ENCODE measurements at regions not wholly inside any gene's neighbourhood (a gene's known extent, or its start where the extent isn't known, plus 50 kb on each side); places are given as distances from the start of the nearest gene placed in this dataset.

GRCh38 chr2:146079216-146079615 is 1559.3 kb upstream of the ZEB2 start:
- no peak overlapping the region for H3K27ac ChIP-seq (ENCODE audit: low read length)
- WGBS (ENCODE audit: insufficient coverage) = no CpG with 5 or more reads among the region's 1 CpG
- H3K27me3 ChIP-seq (ENCODE audit: control insufficient read depth, insufficient read depth, low read length) = no peaks in the 10 kb centered on the region
- no peaks in the 10 kb centered on the region for H3K36me3 ChIP-seq (ENCODE audit: control insufficient read depth, insufficient read depth, low read length)
- no peak for DNase-seq
- H3K4me3 ChIP-seq (ENCODE audit: low read length) = no peak overlapping the region
- H3K9me3 ChIP-seq (replicated peaks; ENCODE audit: control insufficient read depth, low read depth, low read length) = no peaks in the 10 kb centered on the region
- no peaks in the 10 kb centered on the region for H3K4me1 ChIP-seq (ENCODE audit: control insufficient read depth, insufficient read depth, low read length)

- no peaks in the 10 kb centered on the region for H3K27me3 ChIP-seq (ENCODE audit: control insufficient read depth, insufficient read depth, low read length)
- H3K27ac ChIP-seq (ENCODE audit: low read length) = no peak overlapping the region
- no peaks in the 10 kb centered on the region for H3K36me3 ChIP-seq (ENCODE audit: control insufficient read depth, insufficient read depth, low read length)
- no peaks in the 10 kb centered on the region for H3K9me3 ChIP-seq (replicated peaks; ENCODE audit: control insufficient read depth, low read depth, low read length)
- H3K4me1 ChIP-seq (ENCODE audit: control insufficient read depth, insufficient read depth, low read length) = no peaks in the 10 kb centered on the region
- no peak overlapping the region for H3K4me3 ChIP-seq (ENCODE audit: low read length)
- no CpG with 5 or more reads among the region's 1 CpG for WGBS (ENCODE audit: insufficient coverage)
- DNase-seq = no peak
Measured at GRCh38 chr2:146077156-146077555, 1557.2 kb upstream of the ZEB2 start.

- DNase-seq = no peak
- Histone ChIP-seq H3K4me3 (ENCODE audit: low read length) (no peak overlapping the region), H3K4me1 (ENCODE audit: control insufficient read depth, insufficient read depth, low read length) (no peaks in the 10 kb centered on the region), H3K36me3 (ENCODE audit: control insufficient read depth, insufficient read depth, low read length) (no peaks in the 10 kb centered on the region), H3K27me3 (ENCODE audit: control insufficient read depth, insufficient read depth, low read length) (no peaks in the 10 kb centered on the region), H3K9me3 (replicated peaks; ENCODE audit: control insufficient read depth, low read depth, low read length) (no peaks in the 10 kb centered on the region), H3K27ac (ENCODE audit: low read length) (no peak overlapping the region)
Measured at GRCh38 chr2:146068051-146068450, 1548.1 kb upstream of the ZEB2 start.

- Histone ChIP-seq H3K9me3 (replicated peaks; ENCODE audit: control insufficient read depth, low read depth, low read length) (no peaks in the 10 kb centered on the region), H3K4me1 (ENCODE audit: control insufficient read depth, insufficient read depth, low read length) (no peaks in the 10 kb centered on the region), H3K27me3 (ENCODE audit: control insufficient read depth, insufficient read depth, low read length) (no peaks in the 10 kb centered on the region), H3K36me3 (ENCODE audit: control insufficient read depth, insufficient read depth, low read length) (no peaks in the 10 kb centered on the region), H3K27ac (ENCODE audit: low read length) (no peak overlapping the region), H3K4me3 (ENCODE audit: low read length) (no peak overlapping the region)
- DNase-seq = no peak
- whole genome bisulfite sequencing (ENCODE audit: insufficient coverage) = no CpG with 5 or more reads among the region's 1 CpG
Measured at GRCh38 chr2:146048141-146048540, 1528.2 kb upstream of the ZEB2 start.

GRCh38 chr2:146041274-146041910 is 1521.5 kb upstream of the ZEB2 start:
- Histone ChIP-seq H3K4me3 (ENCODE audit: low read length) (no peak overlapping the region), H3K27me3 (ENCODE audit: control insufficient read depth, insufficient read depth, low read length) (no peaks in the 10 kb centered on the region), H3K27ac (ENCODE audit: low read length) (no peak overlapping the region), H3K9me3 (replicated peaks; ENCODE audit: control insufficient read depth, low read depth, low read length) (no peaks in the 10 kb centered on the region), H3K36me3 (ENCODE audit: control insufficient read depth, insufficient read depth, low read length) (no peaks in the 10 kb centered on the region), H3K4me1 (ENCODE audit: control insufficient read depth, insufficient read depth, low read length) (no peaks in the 10 kb centered on the region)
- WGBS (ENCODE audit: insufficient coverage) = no CpG with 5 or more reads among the region's 8 CpGs
- DNase-seq = no peak

GRCh38 chr2:146040051-146040450 is 1520.1 kb upstream of the ZEB2 start:
- WGBS (ENCODE audit: insufficient coverage) = no CpG with 5 or more reads among the region's 3 CpGs
- H3K27ac ChIP-seq (ENCODE audit: low read length) = no peak overlapping the region
- peak; percentile 18 for DNase-seq

GRCh38 chr2:146038014-146038413 is 1518.1 kb upstream of the ZEB2 start:
- DNase-seq = no peak
- Histone ChIP-seq H3K36me3 (ENCODE audit: control insufficient read depth, insufficient read depth, low read length) (no peaks in the 10 kb centered on the region), H3K27ac (ENCODE audit: low read length) (no peak overlapping the region), H3K27me3 (ENCODE audit: control insufficient read depth, insufficient read depth, low read length) (no peaks in the 10 kb centered on the region), H3K4me1 (ENCODE audit: control insufficient read depth, insufficient read depth, low read length) (no peaks in the 10 kb centered on the region), H3K4me3 (ENCODE audit: low read length) (no peak overlapping the region), H3K9me3 (replicated peaks; ENCODE audit: control insufficient read depth, low read depth, low read length) (no peaks in the 10 kb centered on the region)
- no CpG with 5 or more reads among the region's 1 CpG for WGBS (ENCODE audit: insufficient coverage)

More at GRCh38 chr2:146040051-146040450, 1520.1 kb upstream of the ZEB2 start:
- H3K9me3 ChIP-seq (replicated peaks; ENCODE audit: control insufficient read depth, low read depth, low read length) = no peaks in the 10 kb centered on the region
- H3K27me3 ChIP-seq (ENCODE audit: control insufficient read depth, insufficient read depth, low read length) = no peaks in the 10 kb centered on the region
- H3K4me1 ChIP-seq (ENCODE audit: control insufficient read depth, insufficient read depth, low read length) = no peaks in the 10 kb centered on the region
- H3K36me3 ChIP-seq (ENCODE audit: control insufficient read depth, insufficient read depth, low read length) = no peaks in the 10 kb centered on the region
- H3K4me3 ChIP-seq (ENCODE audit: low read length) = no peak overlapping the region

- no peak overlapping the region for H3K4me3 ChIP-seq (ENCODE audit: low read length)
- no peak for DNase-seq
- H3K27ac ChIP-seq (ENCODE audit: low read length) = no peak overlapping the region
- H3K9me3 ChIP-seq (replicated peaks; ENCODE audit: control insufficient read depth, low read depth, low read length) = no peaks in the 10 kb centered on the region
- H3K4me1 ChIP-seq (ENCODE audit: control insufficient read depth, insufficient read depth, low read length) = no peaks in the 10 kb centered on the region
- H3K27me3 ChIP-seq (ENCODE audit: control insufficient read depth, insufficient read depth, low read length) = no peaks in the 10 kb centered on the region
- no peaks in the 10 kb centered on the region for H3K36me3 ChIP-seq (ENCODE audit: control insufficient read depth, insufficient read depth, low read length)
- WGBS (ENCODE audit: insufficient coverage) = no CpG with 5 or more reads among the region's 7 CpGs
Measured at GRCh38 chr2:146037334-146037870, 1517.5 kb upstream of the ZEB2 start.

- no peaks in the 10 kb centered on the region for H3K36me3 ChIP-seq (ENCODE audit: control insufficient read depth, insufficient read depth, low read length)
- WGBS (ENCODE audit: insufficient coverage) = 92% methylated on average over 2 of the region's 3 CpGs
- no peak for DNase-seq
- no peaks in the 10 kb centered on the region for H3K9me3 ChIP-seq (replicated peaks; ENCODE audit: control insufficient read depth, low read depth, low read length)
- no peaks in the 10 kb centered on the region for H3K27me3 ChIP-seq (ENCODE audit: control insufficient read depth, insufficient read depth, low read length)
- H3K4me1 ChIP-seq (ENCODE audit: control insufficient read depth, insufficient read depth, low read length) = no peaks in the 10 kb centered on the region
- H3K27ac ChIP-seq (ENCODE audit: low read length) = no peak overlapping the region
- no peak overlapping the region for H3K4me3 ChIP-seq (ENCODE audit: low read length)
Measured at GRCh38 chr2:146031158-146031557, 1511.2 kb upstream of the ZEB2 start.

- no CpG with 5 or more reads among the region's 2 CpGs for WGBS (ENCODE audit: insufficient coverage)
- Histone ChIP-seq H3K27ac (ENCODE audit: low read length) (no peak overlapping the region), H3K36me3 (ENCODE audit: control insufficient read depth, insufficient read depth, low read length) (no peaks in the 10 kb centered on the region), H3K4me1 (ENCODE audit: control insufficient read depth, insufficient read depth, low read length) (no peaks in the 10 kb centered on the region), H3K9me3 (replicated peaks; ENCODE audit: control insufficient read depth, low read depth, low read length) (no peaks in the 10 kb centered on the region), H3K4me3 (ENCODE audit: low read length) (no peak overlapping the region), H3K27me3 (ENCODE audit: control insufficient read depth, insufficient read depth, low read length) (no peaks in the 10 kb centered on the region)
- DNase-seq = no peak
Measured at GRCh38 chr2:146027156-146027555, 1507.2 kb upstream of the ZEB2 start.

- no peaks in the 10 kb centered on the region for H3K36me3 ChIP-seq (ENCODE audit: control insufficient read depth, insufficient read depth, low read length)
- H3K4me1 ChIP-seq (ENCODE audit: control insufficient read depth, insufficient read depth, low read length) = no peaks in the 10 kb centered on the region
- no peaks in the 10 kb centered on the region for H3K9me3 ChIP-seq (replicated peaks; ENCODE audit: control insufficient read depth, low read depth, low read length)
- no peak for DNase-seq
- no peak overlapping the region for H3K27ac ChIP-seq (ENCODE audit: low read length)
- no CpG with 5 or more reads among the region's 1 CpG for WGBS (ENCODE audit: insufficient coverage)
- H3K4me3 ChIP-seq (ENCODE audit: low read length) = no peak overlapping the region
- no peaks in the 10 kb centered on the region for H3K27me3 ChIP-seq (ENCODE audit: control insufficient read depth, insufficient read depth, low read length)
Measured at GRCh38 chr2:146025519-146025918, 1505.6 kb upstream of the ZEB2 start.

Data from muscle of leg (tissue), 3 donors.